ENCODE measurements at regions not wholly inside any gene's neighbourhood (a gene's known extent, or its start where the extent isn't known, plus 50 kb on each side); places are given as distances from the start of the nearest gene placed in this dataset.

DNA sequence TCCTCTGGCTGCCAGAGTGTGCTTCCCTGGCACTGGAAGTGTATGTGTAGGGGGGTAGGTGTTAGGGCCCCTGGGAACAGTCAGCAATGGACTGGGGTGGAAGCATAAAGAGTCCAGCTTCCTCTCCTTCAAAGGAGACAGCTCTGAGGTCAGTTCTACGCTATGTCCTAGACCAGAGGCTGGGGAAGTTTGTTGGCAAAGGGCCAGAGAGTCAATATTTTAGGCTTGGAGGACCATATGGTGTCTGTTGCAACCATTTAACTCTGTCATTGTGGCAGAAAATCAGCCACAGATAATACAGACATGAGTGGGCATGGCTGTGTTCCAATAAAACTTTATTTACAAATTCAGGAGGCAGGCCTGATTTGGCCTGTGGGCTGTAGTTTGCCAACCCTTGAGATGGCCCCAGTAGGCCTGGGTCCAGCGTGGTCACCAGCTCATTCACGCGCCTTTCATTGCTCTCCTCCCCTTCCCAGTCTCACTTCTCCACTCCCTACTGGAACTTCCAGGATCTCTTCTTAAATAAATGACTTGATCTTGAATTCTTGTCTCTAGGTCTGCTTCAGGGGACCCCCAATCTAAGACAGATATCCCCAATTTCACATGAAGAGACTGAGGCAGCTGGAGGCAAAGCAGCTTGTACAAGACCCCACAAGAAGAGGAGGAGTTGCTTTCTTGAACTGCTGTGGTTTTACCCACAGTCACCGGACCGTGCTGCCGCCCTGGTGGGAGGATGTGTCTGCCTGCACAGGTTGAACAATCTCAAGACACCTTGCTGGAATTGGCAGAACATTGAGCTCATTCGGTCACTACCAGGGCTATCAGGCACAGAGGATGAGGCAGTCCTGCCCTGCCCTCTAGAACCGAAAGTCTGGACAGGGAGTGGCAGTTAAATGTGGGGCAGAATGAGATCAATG, 162.4 kb upstream of the POU3F1 start:
- Histone ChIP-seq H3K4me3 (no peak overlapping the region), H3K4me1 (no peaks in the 10 kb centered on the region), H3K36me3 (no peaks in the 10 kb centered on the region), H3K27ac (no peak overlapping the region), H3K27me3 (no peaks in the 10 kb centered on the region), H3K9me3 (no peaks in the 10 kb centered on the region)
- TF ChIP-seq POLR2A (IDR thresholded peaks at IDR 0.05): no peak
- TF ChIP-seq, protein P1, sequence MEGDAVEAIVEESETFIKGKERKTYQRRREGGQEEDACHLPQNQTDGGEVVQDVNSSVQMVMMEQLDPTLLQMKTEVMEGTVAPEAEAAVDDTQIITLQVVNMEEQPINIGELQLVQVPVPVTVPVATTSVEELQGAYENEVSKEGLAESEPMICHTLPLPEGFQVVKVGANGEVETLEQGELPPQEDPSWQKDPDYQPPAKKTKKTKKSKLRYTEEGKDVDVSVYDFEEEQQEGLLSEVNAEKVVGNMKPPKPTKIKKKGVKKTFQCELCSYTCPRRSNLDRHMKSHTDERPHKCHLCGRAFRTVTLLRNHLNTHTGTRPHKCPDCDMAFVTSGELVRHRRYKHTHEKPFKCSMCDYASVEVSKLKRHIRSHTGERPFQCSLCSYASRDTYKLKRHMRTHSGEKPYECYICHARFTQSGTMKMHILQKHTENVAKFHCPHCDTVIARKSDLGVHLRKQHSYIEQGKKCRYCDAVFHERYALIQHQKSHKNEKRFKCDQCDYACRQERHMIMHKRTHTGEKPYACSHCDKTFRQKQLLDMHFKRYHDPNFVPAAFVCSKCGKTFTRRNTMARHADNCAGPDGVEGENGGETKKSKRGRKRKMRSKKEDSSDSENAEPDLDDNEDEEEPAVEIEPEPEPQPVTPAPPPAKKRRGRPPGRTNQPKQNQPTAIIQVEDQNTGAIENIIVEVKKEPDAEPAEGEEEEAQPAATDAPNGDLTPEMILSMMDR (IDR thresholded peaks at IDR 0.05): no peak
- no peak for TF ChIP-seq POLR2AphosphoS5 (IDR thresholded peaks at IDR 0.05)
- no peak for DNase-seq (ENCODE audit: low spot score in 2 of 2)
- intact Hi-C loops (cut with DNase I; ENCODE audit: low total_unique reads): no loop called here

GRCh38 chr1:38207906-38208305, 161.3 kb upstream of the POU3F1 start:
- Histone ChIP-seq H3K4me1 (no peaks in the 10 kb centered on the region), H3K27me3 (no peaks in the 10 kb centered on the region), H3K9me3 (no peaks in the 10 kb centered on the region), H3K36me3 (no peaks in the 10 kb centered on the region), H3K4me3 (no peak overlapping the region), H3K27ac (no peak overlapping the region)
- no peak for TF ChIP-seq POLR2AphosphoS5 (IDR thresholded peaks at IDR 0.05)
- TF ChIP-seq POLR2A (IDR thresholded peaks at IDR 0.05): no peak
- TF ChIP-seq, protein P1 (IDR thresholded peaks at IDR 0.05): no peak
- intact Hi-C loops (cut with DNase I; ENCODE audit: low total_unique reads): no loop called here
- DNase-seq (ENCODE audit: low spot score in 2 of 2): no peak

- Histone ChIP-seq H3K27me3 (no peaks in the 10 kb centered on the region), H3K36me3 (no peaks in the 10 kb centered on the region), H3K27ac (no peak overlapping the region), H3K9me3 (no peaks in the 10 kb centered on the region), H3K4me3 (no peak overlapping the region), H3K4me1 (no peaks in the 10 kb centered on the region)
- TF ChIP-seq POLR2AphosphoS5 (IDR thresholded peaks at IDR 0.05): no peak
- TF ChIP-seq POLR2A (IDR thresholded peaks at IDR 0.05): no peak
- TF ChIP-seq, protein P1 (IDR thresholded peaks at IDR 0.05): no peak
- DNase-seq (ENCODE audit: low spot score in 2 of 2): no peak
- intact Hi-C loops (cut with DNase I; ENCODE audit: low total_unique reads): no loop called here
Observed at GRCh38 chr1:38207275-38207674, 160.7 kb upstream of the POU3F1 start.

- H3K4me1 ChIP-seq: no peaks in the 10 kb centered on the region
- peaks cover 0 to 4% of the 10 kb centered on the region in 2 donors for H3K9me3 ChIP-seq
- H3K27me3 ChIP-seq: no peaks in the 10 kb centered on the region
- H3K4me3 ChIP-seq: no peak overlapping the region
- no peak overlapping the region for H3K27ac ChIP-seq
- no peaks in the 10 kb centered on the region for H3K36me3 ChIP-seq
- no peak for DNase-seq (ENCODE audit: low spot score in 2 of 2)
- TF ChIP-seq POLR2AphosphoS5 (IDR thresholded peaks at IDR 0.05) (no peak), POLR2A (IDR thresholded peaks at IDR 0.05) (no peak)
- TF ChIP-seq, protein P1 (IDR thresholded peaks at IDR 0.05): no peak
- intact Hi-C loops (cut with DNase I; ENCODE audit: low total_unique reads): no loop called here
Observed at GRCh38 chr1:38204698-38205097, 158.1 kb upstream of the POU3F1 start.

DNA sequence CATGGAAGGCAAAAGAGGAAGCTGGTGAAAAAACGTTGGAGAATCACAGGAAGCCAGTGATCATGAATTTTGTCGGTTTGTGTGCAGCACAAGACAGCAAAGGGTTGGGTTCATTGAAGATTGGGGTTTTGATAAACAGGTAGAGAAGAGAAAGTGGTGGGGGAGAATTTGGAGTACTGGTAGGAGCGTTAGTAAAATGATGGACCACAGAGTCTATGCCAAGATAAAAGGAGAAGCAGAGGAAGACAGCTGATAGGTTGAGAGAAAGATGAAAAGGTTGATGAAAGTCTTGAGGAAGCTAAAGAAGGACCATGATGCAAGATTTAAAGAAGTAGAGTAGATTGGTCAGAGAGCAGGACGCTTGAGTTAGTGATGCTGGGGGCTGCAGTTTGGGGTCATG, 156.8 kb upstream of the POU3F1 start:
- intact Hi-C loops (cut with DNase I; ENCODE audit: low total_unique reads): no loop called here
- DNase-seq (ENCODE audit: low spot score in 2 of 2): no peak
- TF ChIP-seq POLR2A (IDR thresholded peaks at IDR 0.05): no peak
- TF ChIP-seq, protein P1 (IDR thresholded peaks at IDR 0.05): no peak
- TF ChIP-seq POLR2AphosphoS5 (IDR thresholded peaks at IDR 0.05): no peak

More for the DNA sequence above, 156.8 kb upstream of the POU3F1 start:
- Histone ChIP-seq H3K4me1 (no peaks in the 10 kb centered on the region), H3K9me3 (peaks cover 0 to 4% of the 10 kb centered on the region in 2 donors), H3K27me3 (no peaks in the 10 kb centered on the region), H3K4me3 (no peak overlapping the region), H3K27ac (no peak overlapping the region), H3K36me3 (no peaks in the 10 kb centered on the region)

All from breast epithelium (tissue), 4 donors.